ENCODE measurements at regions not wholly inside any gene's neighbourhood (a gene's known extent, or its start where the extent isn't known, plus 50 kb on each side); places are given as distances from the start of the nearest gene placed in this dataset.

DNA sequence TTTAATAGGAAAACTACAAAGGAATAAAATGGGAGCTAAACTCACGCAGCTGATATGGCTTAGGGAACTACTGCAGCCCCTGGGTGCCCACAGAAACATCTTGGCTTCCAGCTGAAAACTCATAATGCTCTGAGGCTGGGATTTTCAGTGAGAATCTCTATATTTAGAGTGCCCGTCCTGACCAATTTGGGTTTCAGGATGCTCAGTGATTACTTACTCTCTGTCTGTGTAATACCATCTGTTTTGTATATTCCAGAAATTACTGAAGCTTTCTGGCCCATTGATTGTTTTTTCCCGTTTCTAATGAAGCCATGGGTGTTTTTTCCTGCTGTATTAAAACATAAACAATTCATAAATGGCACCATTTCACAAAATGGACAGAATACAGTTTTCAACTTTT is 50.6 kb upstream of the ZNF385D start:
- Histone ChIP-seq H3K27me3 (ENCODE audit: insufficient read depth, low read length) (no peaks in the 10 kb centered on the region), H3K4me3 (ENCODE audit: low read length in 2 of 2) (no peak overlapping the region), H3K9me3 (ENCODE audit: control insufficient read depth in 1 of 2, low read length in 2 of 2) (no peaks in the 10 kb centered on the region), H3K36me3 (ENCODE audit: insufficient read depth, low read length) (no peaks in the 10 kb centered on the region), H3K27ac (ENCODE audit: low read depth, low read length) (no peak overlapping the region), H3K4me1 (ENCODE audit: insufficient read depth, low read length) (no peaks in the 10 kb centered on the region)
- no peak overlapping the region for H3K27ac Mint-ChIP-seq
- no peaks in the 10 kb centered on the region for H3K27me3 Mint-ChIP-seq
- ChIA-PET CTCF (ENCODE audit: partially characterized antibody) (no interaction called here), POLR2A (ENCODE audit: partially characterized antibody) (no interaction called here)
- peaks cover 0 to 14% (median 6%) of the 10 kb centered on the region in 8 donors for H3K9me3 Mint-ChIP-seq
- H3K36me3 Mint-ChIP-seq, result no peaks in the 10 kb centered on the region
- DNase-seq, result no peak
- no peaks in the 10 kb centered on the region for H3K4me1 Mint-ChIP-seq
- H3K4me3 Mint-ChIP-seq, result no peak overlapping the region
- intact Hi-C loops (cut with micrococcal nuclease), result no loop called here

DNA sequence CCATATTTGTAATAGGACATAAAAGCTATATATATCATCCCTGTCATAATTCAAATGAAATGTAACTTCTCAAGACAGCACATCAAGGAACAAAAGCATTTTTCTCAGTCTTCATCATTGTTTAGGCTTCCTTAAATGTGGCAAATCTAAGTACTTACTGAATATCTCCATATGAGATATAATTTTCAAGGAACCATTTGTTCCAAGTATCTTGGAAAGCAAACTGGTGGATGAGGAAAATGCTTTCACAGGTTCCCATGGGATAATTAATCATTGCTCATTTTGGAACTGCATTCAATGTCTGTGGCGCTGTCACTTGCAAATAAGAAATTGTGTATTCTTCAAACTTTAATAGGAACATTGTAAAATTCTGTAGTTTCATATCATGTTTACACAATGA is 52.6 kb upstream of the ZNF385D start:
- no peak overlapping the region for H3K4me3 Mint-ChIP-seq
- H3K27me3 ChIP-seq (ENCODE audit: insufficient read depth, low read length), result no peaks in the 10 kb centered on the region
- H3K36me3 Mint-ChIP-seq, result no peaks in the 10 kb centered on the region
- no peaks in the 10 kb centered on the region for H3K9me3 ChIP-seq (ENCODE audit: control insufficient read depth in 1 of 2, low read length in 2 of 2)
- H3K9me3 Mint-ChIP-seq, result peaks cover 0 to 12% (median 7%) of the 10 kb centered on the region in 8 donors
- H3K27ac Mint-ChIP-seq, result no peak overlapping the region
- H3K4me3 ChIP-seq (ENCODE audit: low read length in 2 of 2), result no peak overlapping the region
- no peak overlapping the region for H3K27ac ChIP-seq (ENCODE audit: low read depth, low read length)
- H3K36me3 ChIP-seq (ENCODE audit: insufficient read depth, low read length), result no peaks in the 10 kb centered on the region
- H3K4me1 ChIP-seq (ENCODE audit: insufficient read depth, low read length), result no peaks in the 10 kb centered on the region
- DNase-seq, result no peak
- ChIA-PET CTCF (ENCODE audit: partially characterized antibody) (no interaction called here), POLR2A (ENCODE audit: partially characterized antibody) (no interaction called here)
- H3K27me3 Mint-ChIP-seq, result no peaks in the 10 kb centered on the region
- intact Hi-C loops (cut with micrococcal nuclease), result no loop called here
- H3K4me1 Mint-ChIP-seq, result no peaks in the 10 kb centered on the region

GRCh38 chr3:21804330-21804729 is 53.3 kb upstream of the ZNF385D start:
- Histone ChIP-seq H3K27ac (ENCODE audit: low read depth, low read length) (no peak overlapping the region), H3K36me3 (ENCODE audit: insufficient read depth, low read length) (no peaks in the 10 kb centered on the region), H3K9me3 (ENCODE audit: control insufficient read depth in 1 of 2, low read length in 2 of 2) (no peaks in the 10 kb centered on the region), H3K4me3 (ENCODE audit: low read length in 2 of 2) (no peak overlapping the region), H3K27me3 (ENCODE audit: insufficient read depth, low read length) (no peaks in the 10 kb centered on the region), H3K4me1 (ENCODE audit: insufficient read depth, low read length) (no peaks in the 10 kb centered on the region)
- Mint-ChIP-seq H3K27ac (no peak overlapping the region), H3K4me3 (no peak overlapping the region), H3K27me3 (no peaks in the 10 kb centered on the region), H3K4me1 (no peaks in the 10 kb centered on the region), H3K36me3 (no peaks in the 10 kb centered on the region), H3K9me3 (peaks cover 0 to 9% (median 4%) of the 10 kb centered on the region in 8 donors)
- POLR2A ChIA-PET (ENCODE audit: partially characterized antibody), result no interaction called here
- intact Hi-C loops (cut with micrococcal nuclease), result no loop called here
- CTCF ChIA-PET (ENCODE audit: partially characterized antibody), result no interaction called here
- DNase-seq, result no peak

DNA sequence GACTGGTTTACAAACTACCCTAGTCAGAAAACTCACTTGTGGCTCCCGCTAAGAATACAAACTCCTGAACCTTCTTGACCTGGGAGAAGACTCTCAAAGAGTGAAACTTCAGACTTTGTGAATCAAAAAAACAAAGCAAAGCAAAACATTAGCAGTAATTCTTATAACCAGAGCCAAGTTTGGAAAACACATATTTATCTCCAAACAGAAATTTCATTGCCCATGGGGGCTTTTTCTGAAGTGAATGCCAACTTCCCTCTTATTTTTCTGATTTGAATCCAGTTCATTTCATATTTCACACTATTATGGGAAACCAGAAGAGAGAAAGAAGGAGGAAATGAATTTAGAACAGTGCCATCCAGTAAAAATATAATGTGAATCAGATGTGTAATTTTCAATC is 55.7 kb upstream of the ZNF385D start:
- intact Hi-C loops (cut with micrococcal nuclease), result no loop called here
- Histone ChIP-seq H3K4me1 (ENCODE audit: insufficient read depth, low read length) (no peaks in the 10 kb centered on the region), H3K9me3 (ENCODE audit: control insufficient read depth in 1 of 2, low read length in 2 of 2) (no peaks in the 10 kb centered on the region), H3K27ac (ENCODE audit: low read depth, low read length) (no peak overlapping the region), H3K4me3 (ENCODE audit: low read length in 2 of 2) (no peak overlapping the region), H3K27me3 (ENCODE audit: insufficient read depth, low read length) (no peaks in the 10 kb centered on the region), H3K36me3 (ENCODE audit: insufficient read depth, low read length) (no peaks in the 10 kb centered on the region)
- Mint-ChIP-seq H3K4me3 (no peak overlapping the region), H3K9me3 (peaks cover 0 to 3% (median under 1%) of the 10 kb centered on the region in 8 donors), H3K4me1 (no peaks in the 10 kb centered on the region), H3K36me3 (no peaks in the 10 kb centered on the region), H3K27ac (no peak overlapping the region), H3K27me3 (no peaks in the 10 kb centered on the region)
- ChIA-PET CTCF (ENCODE audit: partially characterized antibody) (no interaction called here), POLR2A (ENCODE audit: partially characterized antibody) (no interaction called here)
- DNase-seq, result no peak

DNA sequence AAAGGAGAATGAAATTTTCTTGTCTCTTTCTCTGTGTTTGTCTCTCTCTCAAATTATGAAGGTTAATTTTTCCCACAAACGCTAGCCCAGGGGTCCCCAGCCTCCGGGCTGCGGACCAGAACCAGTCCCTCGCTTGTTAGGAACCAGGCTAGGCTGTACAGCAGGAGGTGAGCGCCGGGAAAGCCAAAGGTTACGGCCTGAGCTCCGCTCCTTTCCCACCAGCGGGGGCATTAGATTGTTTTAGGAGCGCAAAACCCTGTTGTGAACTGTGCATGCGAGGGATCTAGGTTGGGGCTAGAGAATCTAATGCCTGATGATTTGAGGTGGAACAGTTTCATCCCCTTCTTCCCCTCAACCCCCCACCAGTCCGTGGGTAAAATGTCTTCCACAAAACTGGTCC is 74.7 kb upstream of the ZNF385D start:
- Histone ChIP-seq H3K27me3 (ENCODE audit: insufficient read depth, low read length) (no peaks in the 10 kb centered on the region), H3K4me1 (ENCODE audit: insufficient read depth, low read length) (no peaks in the 10 kb centered on the region), H3K27ac (ENCODE audit: low read depth, low read length) (no peak overlapping the region), H3K4me3 (ENCODE audit: low read length in 2 of 2) (no peak overlapping the region), H3K9me3 (ENCODE audit: control insufficient read depth in 1 of 2, low read length in 2 of 2) (no peaks in the 10 kb centered on the region), H3K36me3 (ENCODE audit: insufficient read depth, low read length) (no peaks in the 10 kb centered on the region)
- POLR2A ChIA-PET (ENCODE audit: partially characterized antibody), result no interaction called here
- Mint-ChIP-seq H3K27me3 (no peaks in the 10 kb centered on the region), H3K4me1 (no peaks in the 10 kb centered on the region), H3K4me3 (no peak overlapping the region), H3K9me3 (peaks cover 3 to 12% (median 8%) of the 10 kb centered on the region in 8 donors), H3K36me3 (no peaks in the 10 kb centered on the region), H3K27ac (no peak overlapping the region)
- CTCF ChIA-PET (ENCODE audit: partially characterized antibody), result no interaction called here
- DNase-seq, result no peak
- intact Hi-C loops (cut with micrococcal nuclease), result no loop called here

DNA sequence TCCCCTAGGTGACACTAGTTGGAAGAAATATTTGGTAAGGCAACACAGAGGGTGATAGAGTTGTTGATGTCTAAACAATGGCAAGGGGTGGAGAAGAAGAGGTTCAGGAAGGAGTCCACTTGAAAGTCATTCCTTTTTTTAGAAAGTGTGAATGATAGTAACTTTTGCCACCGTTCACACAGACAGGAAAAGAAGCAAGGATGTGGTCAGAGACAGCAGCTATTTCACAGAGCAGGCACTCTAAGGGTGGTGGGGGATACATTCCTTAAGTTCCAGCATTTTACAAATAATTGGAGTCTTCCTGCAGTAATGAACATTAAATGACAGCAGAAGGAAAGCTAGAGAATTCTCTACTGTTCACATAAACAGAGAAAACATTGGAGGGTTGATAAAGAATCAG is 75.4 kb upstream of the ZNF385D start:
- POLR2A ChIA-PET (ENCODE audit: partially characterized antibody), result no interaction called here
- CTCF ChIA-PET (ENCODE audit: partially characterized antibody), result no interaction called here

GRCh38 chr3:21830541-21830940 is 79.5 kb upstream of the ZNF385D start:
- H3K36me3 ChIP-seq (ENCODE audit: insufficient read depth, low read length), result no peaks in the 10 kb centered on the region
- no peak for DNase-seq
- no peaks in the 10 kb centered on the region for H3K4me1 Mint-ChIP-seq
- H3K9me3 Mint-ChIP-seq, result peaks cover 0 to 17% (median 4%) of the 10 kb centered on the region in 8 donors
- no peak overlapping the region for H3K27ac Mint-ChIP-seq
- H3K27me3 ChIP-seq (ENCODE audit: insufficient read depth, low read length), result no peaks in the 10 kb centered on the region
- ChIA-PET CTCF (ENCODE audit: partially characterized antibody) (no interaction called here), POLR2A (ENCODE audit: partially characterized antibody) (no interaction called here)
- no peaks in the 10 kb centered on the region for H3K27me3 Mint-ChIP-seq
- no peaks in the 10 kb centered on the region for H3K36me3 Mint-ChIP-seq
- intact Hi-C loops (cut with micrococcal nuclease), result no loop called here
- no peaks in the 10 kb centered on the region for H3K9me3 ChIP-seq (ENCODE audit: control insufficient read depth in 1 of 2, low read length in 2 of 2)
- no peak overlapping the region for H3K4me3 Mint-ChIP-seq
- no peak overlapping the region for H3K27ac ChIP-seq (ENCODE audit: low read depth, low read length)
- H3K4me3 ChIP-seq (ENCODE audit: low read length in 2 of 2), result no peak overlapping the region
- no peaks in the 10 kb centered on the region for H3K4me1 ChIP-seq (ENCODE audit: insufficient read depth, low read length)

More for the DNA sequence above, 75.4 kb upstream of the ZNF385D start:
- H3K4me1 Mint-ChIP-seq, result no peaks in the 10 kb centered on the region
- H3K9me3 Mint-ChIP-seq, result peaks cover 3 to 10% (median 6%) of the 10 kb centered on the region in 8 donors
- Histone ChIP-seq H3K9me3 (ENCODE audit: control insufficient read depth in 1 of 2, low read length in 2 of 2) (no peaks in the 10 kb centered on the region), H3K4me3 (ENCODE audit: low read length in 2 of 2) (no peak overlapping the region), H3K27ac (ENCODE audit: low read depth, low read length) (no peak overlapping the region), H3K4me1 (ENCODE audit: insufficient read depth, low read length) (no peaks in the 10 kb centered on the region), H3K36me3 (ENCODE audit: insufficient read depth, low read length) (no peaks in the 10 kb centered on the region), H3K27me3 (ENCODE audit: insufficient read depth, low read length) (no peaks in the 10 kb centered on the region)
- H3K27ac Mint-ChIP-seq, result no peak overlapping the region
- intact Hi-C loops (cut with micrococcal nuclease), result no loop called here
- DNase-seq, result no peak
- no peak overlapping the region for H3K4me3 Mint-ChIP-seq
- no peaks in the 10 kb centered on the region for H3K36me3 Mint-ChIP-seq
- H3K27me3 Mint-ChIP-seq, result no peaks in the 10 kb centered on the region

DNA sequence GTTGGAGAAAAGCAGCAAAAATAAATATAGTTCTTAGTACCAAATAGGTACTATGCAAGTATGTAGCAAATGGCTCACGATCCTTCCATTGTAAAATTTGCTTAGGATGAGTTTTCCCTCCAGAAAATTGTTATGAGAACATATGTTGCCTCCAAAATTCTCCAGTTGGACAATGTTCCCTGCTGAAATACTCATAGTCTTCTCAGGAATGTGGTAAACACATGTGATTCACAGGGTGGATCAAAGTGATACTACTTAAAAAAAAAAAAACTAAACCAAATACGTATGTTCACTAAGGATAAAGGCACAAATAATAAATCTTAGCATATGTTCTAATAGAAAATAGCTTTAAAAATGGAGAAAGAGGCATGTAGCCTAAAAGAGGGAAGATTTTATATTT is 84.3 kb upstream of the ZNF385D start:
- H3K4me3 ChIP-seq (ENCODE audit: low read length in 2 of 2), result no peak overlapping the region
- H3K4me1 ChIP-seq (ENCODE audit: insufficient read depth, low read length), result no peaks in the 10 kb centered on the region
- Mint-ChIP-seq H3K27me3 (no peaks in the 10 kb centered on the region), H3K9me3 (peaks cover 0 to 22% (median 3%) of the 10 kb centered on the region in 8 donors), H3K4me1 (no peaks in the 10 kb centered on the region), H3K27ac (no peak overlapping the region), H3K36me3 (no peaks in the 10 kb centered on the region), H3K4me3 (no peak overlapping the region)
- no peak overlapping the region for H3K27ac ChIP-seq (ENCODE audit: low read depth, low read length)
- H3K9me3 ChIP-seq (ENCODE audit: control insufficient read depth in 1 of 2, low read length in 2 of 2), result no peaks in the 10 kb centered on the region
- intact Hi-C loops (cut with micrococcal nuclease), result no loop called here
- CTCF ChIA-PET (ENCODE audit: partially characterized antibody), result no interaction called here
- H3K27me3 ChIP-seq (ENCODE audit: insufficient read depth, low read length), result no peaks in the 10 kb centered on the region
- DNase-seq, result no peak
- POLR2A ChIA-PET (ENCODE audit: partially characterized antibody), result no interaction called here
- H3K36me3 ChIP-seq (ENCODE audit: insufficient read depth, low read length), result no peaks in the 10 kb centered on the region
